Upper lobe of right lung (tissue), 1 donor: ENCODE measurements at regions not wholly inside any gene's neighbourhood (a gene's known extent, or its start where the extent isn't known, plus 50 kb on each side); places are given as distances from the start of the nearest gene placed in this dataset.

ENCODE experiments used
- ATAC-seq: fragments of 200-7000 bp; cut with Tn5 transposase; one replicate; pipeline ENCODE4 v1.9.1; 2020; ENCODE audit warnings: mild to moderate bottlenecking, moderate library complexity
- DNase-seq: peaks from one replicate; pipeline ENCODE4 v3.0.0-alpha.2; 2020
- H3K27ac ChIP-seq: fragments of 200-600 bp; one replicate; pipeline ENCODE4 v1.8.0; 2022
- H3K27me3 ChIP-seq: fragments of 200-600 bp; one replicate; pipeline ENCODE4 v1.8.0; 2022; ENCODE audit warnings: mild to moderate bottlenecking
- H3K36me3 ChIP-seq: fragments of 200-600 bp; one replicate; pipeline ENCODE4 v1.8.0; 2022
- H3K4me1 ChIP-seq: fragments of 200-600 bp; one replicate; pipeline ENCODE4 v1.8.0; 2022
- H3K4me3 ChIP-seq: fragments of 200-600 bp; one replicate; pipeline ENCODE4 v1.8.0; 2022; ENCODE audit warnings: mild to moderate bottlenecking
- H3K9me3 ChIP-seq: fragments of 200-600 bp; one replicate; pipeline ENCODE4 v1.8.0; 2022
- CTCF ChIP-seq: fragments of 200-600 bp; IDR thresholded peaks from one replicate; pipeline ENCODE4 v1.8.0; 2022; ENCODE audit warnings: antibody characterized with exemption
- intact Hi-C: fragments of 100-400 bp; cut with DNase I; formaldehyde crosslinking; loops from one replicate; pipeline ENCODE4 v1.11.0; 2022
- donor health status: DM: no; HTN: yes; CAD: no; lungs with severe emphysema.

GRCh38 chr1:101162736-101163735 is 73.8 kb upstream of the S1PR1 start:
- H3K27ac ChIP-seq, result no peak overlapping the region
- H3K27me3 ChIP-seq, result no peaks in the 10 kb centered on the region
- no peak overlapping the region for H3K4me3 ChIP-seq
- H3K4me1 ChIP-seq, result peaks cover 10% of the 10 kb centered on the region
- no peak for TF ChIP-seq CTCF
- H3K9me3 ChIP-seq, result no peaks in the 10 kb centered on the region
- intact Hi-C loops, result no loop called here
- no peak for ATAC-seq
- no peak for DNase-seq
- H3K36me3 ChIP-seq, result no peaks in the 10 kb centered on the region

- no peak for DNase-seq
- H3K27ac ChIP-seq, result peak overlapping the region; percentile 15
- intact Hi-C loops, result no loop called here
- ATAC-seq, result no peak
- no peak overlapping the region for H3K4me3 ChIP-seq
- no peak for TF ChIP-seq CTCF
- no peaks in the 10 kb centered on the region for H3K27me3 ChIP-seq
- H3K9me3 ChIP-seq, result no peaks in the 10 kb centered on the region
- H3K36me3 ChIP-seq, result no peaks in the 10 kb centered on the region
- H3K4me1 ChIP-seq, result peaks cover 10% of the 10 kb centered on the region
Measured at GRCh38 chr1:101162300-101162699, 74.5 kb upstream of the S1PR1 start.

GRCh38 chr1:101161619-101162018 is 75.2 kb upstream of the S1PR1 start:
- TF ChIP-seq CTCF, result no peak
- ATAC-seq, result no peak
- no peaks in the 10 kb centered on the region for H3K27me3 ChIP-seq
- DNase-seq, result no peak
- no peak overlapping the region for H3K4me3 ChIP-seq
- no peaks in the 10 kb centered on the region for H3K36me3 ChIP-seq
- peak overlapping the region; percentile 15 for H3K27ac ChIP-seq
- intact Hi-C loops, result no loop called here
- H3K9me3 ChIP-seq, result no peaks in the 10 kb centered on the region
- H3K4me1 ChIP-seq, result peaks cover 10% of the 10 kb centered on the region

GRCh38 chr1:101158424-101158823 is 78.4 kb upstream of the S1PR1 start:
- H3K27ac ChIP-seq, result no peak overlapping the region
- intact Hi-C loops, result no loop called here
- DNase-seq, result no peak

GRCh38 chr1:101154547-101154946 is 82.3 kb upstream of the S1PR1 start:
- Histone ChIP-seq H3K36me3 (no peaks in the 10 kb centered on the region), H3K27me3 (no peaks in the 10 kb centered on the region), H3K4me1 (peaks cover 7% of the 10 kb centered on the region), H3K27ac (no peak overlapping the region), H3K4me3 (no peak overlapping the region), H3K9me3 (no peaks in the 10 kb centered on the region)
- no peak for TF ChIP-seq CTCF
- DNase-seq (no peak), ATAC-seq (no peak)
- intact Hi-C loops, result no loop called here

More at GRCh38 chr1:101158424-101158823, 78.4 kb upstream of the S1PR1 start:
- Histone ChIP-seq H3K36me3 (no peaks in the 10 kb centered on the region), H3K27me3 (no peaks in the 10 kb centered on the region), H3K9me3 (no peaks in the 10 kb centered on the region), H3K4me1 (no peaks in the 10 kb centered on the region), H3K4me3 (no peak overlapping the region)
- ATAC-seq, result no peak
- TF ChIP-seq CTCF, result no peak
